ENCODE measurements at regions not wholly inside any gene's neighbourhood (a gene's known extent, or its start where the extent isn't known, plus 50 kb on each side); places are given as distances from the start of the nearest gene placed in this dataset.

DNA sequence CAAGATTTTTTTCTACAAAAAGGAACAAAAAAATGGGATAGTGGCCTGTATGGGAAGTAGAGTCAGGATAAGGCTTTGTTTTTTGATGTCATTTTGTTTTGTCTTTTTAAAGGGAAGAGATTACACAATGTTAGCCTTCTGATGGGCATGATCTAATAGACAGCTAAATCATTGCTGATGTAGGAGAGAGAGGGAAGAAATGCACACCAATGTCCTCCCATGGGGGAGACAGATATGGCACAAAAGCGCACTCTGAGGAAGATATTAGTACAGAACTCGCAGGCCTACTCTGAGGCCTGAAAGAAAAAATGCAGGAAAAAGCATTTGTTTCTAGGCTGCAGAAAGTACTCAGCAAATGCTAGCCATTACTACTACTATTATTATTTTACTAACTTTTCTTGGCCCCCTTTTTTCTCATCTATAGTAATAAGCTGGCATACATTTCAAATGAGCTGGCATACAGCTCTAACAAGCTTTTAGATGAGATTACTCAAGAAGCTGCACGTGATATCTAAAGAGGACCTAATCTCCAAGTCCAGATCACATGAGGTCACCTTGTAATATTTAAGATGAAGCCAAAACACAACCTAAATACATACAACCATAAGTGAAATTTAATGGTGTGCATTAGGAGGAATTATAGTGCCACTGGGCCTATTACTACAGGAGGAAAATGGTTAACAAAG is 269.4 kb upstream of the TANK start:
- DNase-seq = no peak

GRCh38 chr2:160891353-160891740 is 268.9 kb upstream of the TANK start:
- DNase-seq = no peak

- DNase-seq = no peak
These were observed 268.0 kb upstream of the TANK start for GRCh38 chr2:160892204-160892603.

- no peak for DNase-seq
These were observed 266.6 kb upstream of the TANK start for GRCh38 chr2:160893581-160893980.

DNA sequence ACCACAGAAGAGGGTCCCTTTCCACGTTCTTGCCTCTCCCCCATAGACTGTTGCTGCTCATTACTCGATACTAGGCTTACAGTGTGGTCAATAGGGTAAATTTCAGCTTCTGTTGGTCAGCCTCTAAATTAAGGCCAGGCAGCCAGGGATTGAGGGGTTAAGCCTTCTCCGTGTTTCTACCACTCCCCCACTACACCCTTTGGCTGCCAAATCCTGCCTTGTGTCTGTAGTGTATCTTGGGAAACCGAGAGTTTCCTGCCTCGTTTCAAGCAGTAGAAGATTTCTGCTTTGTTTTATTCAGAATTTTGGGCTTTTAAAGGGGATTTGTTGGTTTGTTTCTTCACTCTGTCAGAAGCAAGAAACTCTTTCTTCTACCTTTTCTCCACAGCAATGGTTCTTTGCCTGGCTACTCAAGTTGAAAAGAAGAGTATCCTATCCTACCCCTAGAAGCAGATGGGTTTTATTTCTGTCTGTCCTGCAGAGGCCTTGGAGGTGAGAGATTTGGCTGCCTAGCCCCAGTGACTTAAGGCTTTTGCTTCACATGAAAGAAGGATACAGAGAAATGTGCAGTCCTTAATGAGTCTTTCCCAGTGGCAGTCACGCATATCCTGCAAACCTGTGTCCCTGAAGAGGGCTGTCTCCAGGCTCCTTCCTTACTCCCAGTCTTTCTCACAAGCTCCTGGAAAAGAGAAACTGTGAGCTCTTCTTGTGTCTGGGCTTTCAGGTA is 261.5 kb upstream of the TANK start:
- DNase-seq = no peak

GRCh38 chr2:160901613-160902012 is 258.6 kb upstream of the TANK start:
- no peak for DNase-seq

- no peak for DNase-seq
These were observed 254.4 kb upstream of the TANK start for GRCh38 chr2:160905862-160906261.

DNA sequence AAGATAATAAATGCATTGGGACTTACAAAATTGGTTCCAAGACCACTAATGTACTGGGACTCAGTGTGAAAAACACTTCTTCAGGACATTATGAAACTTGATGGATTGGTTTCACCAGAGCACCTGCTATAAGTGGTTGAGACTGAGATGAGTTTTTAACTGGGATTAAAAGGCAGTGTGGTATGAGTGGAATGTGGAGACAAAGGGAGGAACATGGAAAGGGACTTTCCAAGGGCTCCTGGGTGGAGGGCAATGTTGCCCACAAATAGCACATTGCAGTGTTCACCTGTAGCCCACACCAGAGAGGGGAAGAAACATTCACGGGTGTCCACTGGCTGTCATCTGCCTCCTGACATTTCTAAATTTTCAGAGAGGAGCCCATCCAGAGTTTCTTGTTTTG is 253.3 kb upstream of the TANK start:
- no peak for DNase-seq

DNA sequence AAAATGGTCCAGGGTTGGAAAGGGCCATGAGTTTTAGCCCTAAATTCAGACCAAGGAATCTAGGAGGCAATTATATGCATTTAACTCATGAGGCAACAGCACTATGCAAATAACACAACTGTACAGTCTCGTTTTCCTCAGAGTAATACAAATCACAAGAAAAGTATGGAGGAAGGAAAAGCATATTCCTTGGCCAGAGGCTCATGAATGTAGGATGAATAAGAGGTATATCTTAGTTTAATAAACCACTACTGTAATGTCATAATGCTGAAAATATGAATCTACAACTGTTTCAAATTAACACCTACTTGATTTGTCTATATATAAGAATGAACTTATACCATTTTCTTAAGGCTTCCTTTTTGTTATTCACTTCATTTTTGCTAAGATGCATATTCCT is 252.5 kb upstream of the TANK start:
- DNase-seq = no peak

DNA sequence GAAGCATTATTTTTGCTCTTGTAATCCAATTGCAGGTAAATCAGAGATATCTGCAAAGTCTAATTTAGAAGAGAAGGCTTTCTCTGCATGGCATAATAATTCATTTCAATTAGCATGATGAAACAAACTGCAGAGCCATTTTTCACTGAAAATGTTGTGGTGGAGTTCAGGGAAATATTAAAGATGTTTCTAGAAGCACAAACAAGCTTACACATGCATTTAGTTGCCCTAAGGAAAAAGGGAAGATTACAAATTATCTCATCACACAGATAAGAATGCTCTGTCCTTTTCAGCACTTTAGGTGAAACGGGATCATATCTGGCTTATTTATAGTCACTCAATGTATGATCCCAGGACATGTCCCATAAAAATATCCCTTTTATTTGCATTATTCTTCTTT is 252.1 kb upstream of the TANK start:
- DNase-seq = no peak

GRCh38 chr2:160909781-160910242 is 250.4 kb upstream of the TANK start:
- DNase-seq = no peak

- DNase-seq = no peak
These were observed 249.5 kb upstream of the TANK start for GRCh38 chr2:160910681-160911080.

GRCh38 chr2:160911258-160911657 is 249.0 kb upstream of the TANK start:
- no peak for DNase-seq

GRCh38 chr2:160912276-160912675 is 248.0 kb upstream of the TANK start:
- DNase-seq = no peak

GRCh38 chr2:160913323-160913722 is 246.9 kb upstream of the TANK start:
- no peak for DNase-seq

- DNase-seq = no peak
These were observed 246.0 kb upstream of the TANK start for GRCh38 chr2:160914217-160914616.

DNA sequence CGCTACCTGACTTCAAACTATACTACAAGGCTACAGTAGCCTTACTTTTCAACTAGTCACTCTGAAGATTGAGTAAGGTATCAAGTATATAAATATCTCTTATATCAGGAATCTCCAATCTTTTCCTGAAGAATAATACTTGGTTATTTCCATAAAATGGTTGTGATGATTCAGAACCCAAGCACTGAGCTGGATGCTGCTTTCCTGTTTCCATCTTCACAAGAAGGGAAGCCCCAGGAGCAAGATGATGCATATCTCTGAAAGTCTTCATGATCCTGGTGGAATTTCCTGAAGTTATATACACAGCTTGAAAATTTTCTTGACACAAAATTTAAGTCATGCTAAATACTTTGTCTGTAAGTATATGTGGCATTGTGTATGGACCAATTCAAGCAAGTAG is 243.9 kb upstream of the TANK start:
- DNase-seq = no peak

DNA sequence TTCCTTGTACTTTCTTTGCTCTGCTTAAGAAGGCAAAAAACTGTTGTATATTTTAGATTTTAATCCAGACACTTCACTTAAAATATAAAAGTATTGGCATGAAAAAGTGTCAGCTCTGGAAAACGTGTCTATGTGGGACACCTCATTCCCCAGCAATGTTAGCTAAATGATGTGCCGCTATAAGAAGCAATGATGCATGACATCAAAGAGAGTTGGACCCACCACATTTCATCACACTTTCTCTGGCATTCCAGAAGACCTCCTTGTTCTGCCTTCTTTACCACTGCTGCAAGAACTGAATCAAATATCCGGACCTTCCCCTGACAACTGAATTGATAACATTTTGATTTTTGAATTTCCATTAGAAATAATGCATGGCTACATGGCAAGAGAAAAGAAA is 242.4 kb upstream of the TANK start:
- no peak for DNase-seq

DNA sequence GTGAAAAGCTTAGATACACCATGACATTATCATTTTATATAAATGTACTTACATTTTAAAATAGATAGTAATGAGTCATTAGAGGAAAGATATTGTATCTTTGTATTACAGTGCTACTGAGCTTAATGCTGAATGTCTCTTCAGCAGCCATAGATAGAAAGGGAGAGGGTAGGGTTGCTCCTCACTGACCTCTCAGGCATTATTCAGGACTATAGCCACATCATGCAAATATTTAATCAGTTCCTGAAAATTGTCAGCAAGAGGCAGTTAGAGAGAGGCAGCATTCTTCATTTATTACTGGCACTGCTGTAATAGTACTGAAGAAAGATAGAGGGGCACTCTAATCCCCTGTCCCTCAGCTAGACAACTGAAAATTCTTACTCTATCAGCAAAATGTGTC is 242.0 kb upstream of the TANK start:
- DNase-seq = no peak

DNA sequence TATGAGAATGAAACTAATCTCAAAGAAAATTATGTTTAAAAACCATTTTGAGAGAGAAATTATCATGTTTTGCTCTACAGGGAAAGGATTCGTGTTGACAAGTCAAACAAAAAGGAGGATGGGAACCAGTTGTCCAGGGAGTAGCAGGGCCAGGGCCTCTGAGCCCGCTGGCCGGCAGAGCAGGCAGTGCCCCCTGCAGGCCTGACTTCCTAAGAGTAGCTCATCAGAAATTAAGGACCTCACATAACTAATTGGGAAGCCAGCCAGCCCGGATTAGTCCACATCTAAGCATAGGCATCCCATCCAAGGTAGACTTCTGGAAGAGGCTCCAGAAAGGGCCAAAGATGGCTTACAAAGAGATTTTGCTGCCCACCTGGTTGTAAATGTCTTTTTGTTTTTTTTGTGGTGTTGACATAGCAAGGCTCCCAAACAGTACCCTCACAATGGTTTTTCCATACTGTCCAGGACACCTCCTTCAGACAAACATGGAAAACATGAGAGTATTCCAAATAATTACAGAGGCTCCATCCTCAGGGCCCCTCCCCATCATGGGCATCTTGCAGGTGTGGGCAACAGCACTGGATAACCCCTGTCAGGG is 241.2 kb upstream of the TANK start:
- peak; percentile 41 for DNase-seq

DNA sequence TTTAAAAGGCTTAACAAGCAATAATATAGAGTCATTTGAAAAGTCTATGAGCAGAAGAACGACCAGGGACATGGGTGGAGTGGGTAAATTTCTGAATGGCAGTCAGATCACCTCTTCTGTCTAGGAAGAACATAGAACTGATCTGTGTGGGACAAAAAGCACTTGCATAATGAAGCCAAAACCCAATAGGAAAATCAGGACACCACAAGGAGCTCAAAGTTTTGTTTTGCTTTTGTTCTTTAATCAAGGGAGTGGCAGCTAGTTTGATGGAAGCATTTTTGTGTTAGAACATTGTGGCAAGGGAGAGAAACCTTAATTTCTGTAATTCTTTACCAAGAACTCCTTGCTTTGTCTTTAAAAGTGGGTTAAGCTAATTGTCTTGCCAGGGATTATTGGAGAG is 240.2 kb upstream of the TANK start:
- no peak for DNase-seq

DNA sequence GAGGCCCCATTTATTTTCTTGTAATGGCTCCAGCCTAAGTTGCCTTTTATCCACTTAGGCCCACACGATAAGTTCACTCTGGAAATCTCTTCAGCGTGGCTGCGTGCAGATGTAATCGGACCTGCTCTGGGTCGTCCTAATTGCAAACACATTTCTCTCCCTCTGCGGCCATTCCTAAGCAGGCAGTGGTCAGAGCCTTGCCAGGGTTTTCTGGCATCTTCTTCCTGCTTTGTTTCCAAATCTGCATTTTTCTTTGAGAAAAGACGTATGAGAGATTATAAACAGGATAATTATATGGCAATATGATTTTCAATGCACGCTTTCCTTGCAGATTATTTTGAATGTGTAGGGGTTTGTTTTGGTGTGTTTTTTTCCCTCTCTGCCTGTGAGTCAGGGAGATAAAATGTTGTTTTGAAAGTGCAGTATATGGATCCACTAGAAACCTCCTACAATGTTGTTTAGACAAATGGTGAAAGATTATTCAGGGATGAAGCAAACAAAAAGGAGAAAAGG is 239.4 kb upstream of the TANK start:
- no peak for DNase-seq

GRCh38 chr2:160921386-160921964 is 238.8 kb upstream of the TANK start:
- no peak for DNase-seq

- no peak for DNase-seq
These were observed 235.3 kb upstream of the TANK start for GRCh38 chr2:160924936-160925353.
